GM18502 (cell line): ENCODE measurements at regions not wholly inside any gene's neighbourhood (a gene's known extent, or its start where the extent isn't known, plus 50 kb on each side); places are given as distances from the start of the nearest gene placed in this dataset.

ENCODE experiments used
- ATAC-seq: cut with Tn5 transposase; IDR thresholded peaks from one replicate; pipeline ENCODE4 v1.9.1; 2021; ENCODE audit warnings: mild to moderate bottlenecking; ENCODE audit not compliant: unreplicated experiment, poor library complexity

DNA sequence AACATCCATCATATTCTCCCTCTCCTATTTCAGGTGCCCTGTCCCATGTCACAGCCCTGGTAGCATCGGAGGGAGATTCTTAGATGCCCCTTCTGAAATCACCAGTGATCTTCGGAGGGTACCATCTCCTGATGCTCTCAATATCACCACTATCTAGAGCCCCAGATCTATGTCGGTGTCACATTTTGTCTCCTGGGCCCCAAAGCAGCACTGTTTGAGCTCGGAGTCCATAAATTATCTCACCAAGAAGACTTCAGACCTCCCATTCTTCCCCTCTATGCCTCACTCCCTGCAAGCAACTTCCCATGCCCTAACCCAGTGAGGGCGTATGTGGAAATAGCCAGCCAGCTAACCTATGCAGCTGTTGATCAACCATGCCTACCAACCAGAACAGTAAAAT lies 51.5 kb upstream of the NLK start:
- no peak for ATAC-seq

DNA sequence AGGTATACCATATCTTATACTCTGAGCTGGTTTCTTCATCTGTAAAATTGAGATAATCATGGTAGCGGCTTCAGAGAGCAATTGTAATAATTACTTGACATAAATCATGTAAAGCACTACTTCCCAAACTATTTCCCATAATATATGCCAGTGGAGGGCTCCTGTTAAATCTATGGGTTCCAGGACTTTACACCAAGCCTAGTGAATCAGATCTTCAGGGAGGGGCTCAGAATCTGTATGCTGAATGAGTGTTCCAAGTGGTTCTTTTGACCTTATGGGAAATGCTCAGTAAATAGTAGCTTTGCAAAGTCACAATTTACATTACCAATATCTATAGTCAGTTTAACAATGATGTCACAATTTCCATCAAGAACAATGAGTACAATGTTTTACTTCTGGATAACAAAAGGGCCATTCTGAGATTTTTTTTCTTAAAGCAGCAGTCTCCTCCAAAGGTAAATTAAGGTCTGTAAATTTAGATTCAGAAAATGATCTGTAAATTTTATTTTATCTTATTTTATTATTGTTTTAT lies 50.9 kb upstream of the NLK start:
- ATAC-seq, result no peak
